Activated CD4-positive, alpha-beta T cell treated with anti-CD3 and anti-CD28 coated beads, Interleukin-2, amount 50 U/mL, for 1 hour (primary cell): ENCODE measurements at regions not wholly inside any gene's neighbourhood (a gene's known extent, or its start where the extent isn't known, plus 50 kb on each side); places are given as distances from the start of the nearest gene placed in this dataset.

Experiments
- DNase-seq: peaks from one replicate; pipeline ENCODE4 v3.0.0-alpha.2; 2020

GRCh38 chr7:67773081-67773480, 776.4 kb downstream of the TYW1 start:
- no peak for DNase-seq

GRCh38 chr7:67777119-67777518, 780.5 kb downstream of the TYW1 start:
- DNase-seq, result no peak

GRCh38 chr7:67781841-67782240, 785.2 kb downstream of the TYW1 start:
- DNase-seq, result no peak

GRCh38 chr7:67786021-67786420, 789.4 kb downstream of the TYW1 start:
- no peak for DNase-seq

- no peak for DNase-seq
These were observed 792.0 kb downstream of the TYW1 start for GRCh38 chr7:67788669-67789068.

GRCh38 chr7:67791918-67792317, 795.3 kb downstream of the TYW1 start:
- no peak for DNase-seq

GRCh38 chr7:67794544-67794943, 797.9 kb downstream of the TYW1 start:
- no peak for DNase-seq

- DNase-seq, result no peak
These were observed 807.2 kb downstream of the TYW1 start for GRCh38 chr7:67803789-67804188.

- DNase-seq, result no peak
These were observed 809.4 kb downstream of the TYW1 start for GRCh38 chr7:67805921-67806471.

GRCh38 chr7:67807826-67808225, 811.2 kb downstream of the TYW1 start:
- no peak for DNase-seq

- no peak for DNase-seq
These were observed 813.0 kb downstream of the TYW1 start for GRCh38 chr7:67809586-67809985.

GRCh38 chr7:67813621-67814292, 817.1 kb downstream of the TYW1 start:
- no peak for DNase-seq

GRCh38 chr7:67817481-67817880, 820.8 kb downstream of the TYW1 start:
- DNase-seq, result no peak

GRCh38 chr7:67821116-67821515, 824.5 kb downstream of the TYW1 start:
- no peak for DNase-seq

GRCh38 chr7:67823345-67823744, 826.7 kb downstream of the TYW1 start:
- no peak for DNase-seq

GRCh38 chr7:67825356-67825755, 828.7 kb downstream of the TYW1 start:
- DNase-seq, result no peak

- DNase-seq, result no peak
These were observed 845.3 kb downstream of the TYW1 start for GRCh38 chr7:67841896-67842295.

- DNase-seq, result no peak
These were observed 845.9 kb downstream of the TYW1 start for GRCh38 chr7:67842571-67842970.

GRCh38 chr7:67843001-67843565, 846.5 kb downstream of the TYW1 start:
- no peak for DNase-seq

- no peak for DNase-seq
These were observed 847.0 kb downstream of the TYW1 start for GRCh38 chr7:67843615-67844014.

- no peak for DNase-seq
These were observed 850.6 kb downstream of the TYW1 start for GRCh38 chr7:67847092-67847787.

GRCh38 chr7:67854221-67855178, 857.9 kb downstream of the TYW1 start:
- DNase-seq, result no peak

- DNase-seq, result no peak
These were observed 858.7 kb downstream of the TYW1 start for GRCh38 chr7:67855322-67855721.
